Glomerular visceral epithelial cell (primary cell): ENCODE measurements at regions not wholly inside any gene's neighbourhood (a gene's known extent, or its start where the extent isn't known, plus 50 kb on each side); places are given as distances from the start of the nearest gene placed in this dataset.

Experiments
- DNase-seq: peaks from one replicate; pipeline ENCODE4 v3.0.0-alpha.2; 2016; ENCODE audit errors: extremely low spot score

GRCh38 chr12:28107679-28108078, 82.6 kb upstream of the CCDC91 start:
- DNase-seq, result no peak

GRCh38 chr12:28108599-28108998, 81.7 kb upstream of the CCDC91 start:
- peak; percentile 52 for DNase-seq

GRCh38 chr12:28110329-28110728, 79.9 kb upstream of the CCDC91 start:
- no peak for DNase-seq

GRCh38 chr12:28114488-28114887, 75.8 kb upstream of the CCDC91 start:
- DNase-seq, result peak; percentile 24

- DNase-seq, result no peak
Measured at GRCh38 chr12:28121433-28121832, 68.8 kb upstream of the CCDC91 start.

- DNase-seq, result no peak
Measured at GRCh38 chr12:28121899-28122655, 68.2 kb upstream of the CCDC91 start.

GRCh38 chr12:28122756-28123155, 67.5 kb upstream of the CCDC91 start:
- no peak for DNase-seq

GRCh38 chr12:28127455-28127854, 62.8 kb upstream of the CCDC91 start:
- peak; percentile 4 for DNase-seq

GRCh38 chr12:28129031-28129430, 61.2 kb upstream of the CCDC91 start:
- DNase-seq, result no peak

GRCh38 chr12:28130234-28130624, 60.0 kb upstream of the CCDC91 start:
- DNase-seq, result no peak

GRCh38 chr12:28130625-28131598, 59.3 kb upstream of the CCDC91 start:
- DNase-seq, result peak; percentile 92

- no peak for DNase-seq
Measured at GRCh38 chr12:28132398-28132797, 57.9 kb upstream of the CCDC91 start.

- DNase-seq, result no peak
Measured at GRCh38 chr12:28135801-28136439, 54.3 kb upstream of the CCDC91 start.

GRCh38 chr12:28137414-28137813, 52.8 kb upstream of the CCDC91 start:
- DNase-seq, result no peak

GRCh38 chr12:28140404-28140803, 49.9 kb upstream of the CCDC91 start:
- no peak for DNase-seq
